Activated CD4-positive, alpha-beta memory T cell treated with anti-CD3 and anti-CD28 coated beads for 36 hours (primary cell): ENCODE measurements at regions not wholly inside any gene's neighbourhood (a gene's known extent, or its start where the extent isn't known, plus 50 kb on each side); places are given as distances from the start of the nearest gene placed in this dataset.

Experiments used
- CTCF ChIA-PET: fragments of 350-600 bp; sonication (Branson Sonifier 250); formaldehyde crosslinking; loops from one replicate; lab custom pipeline; 2021; ENCODE audit warnings: antibody characterized with exemption, inconsistent platforms; lab: Charles Lee
- POLR2A ChIA-PET: fragments of 350-600 bp; sonication (Branson Sonifier 250); formaldehyde crosslinking; loops from one replicate; lab custom pipeline; 2021; ENCODE audit warnings: antibody characterized with exemption; lab: Charles Lee
- DNase-seq: peaks from one replicate; pipeline ENCODE4 v3.0.0-alpha.2; 2020
- H3K27ac Mint-ChIP-seq: one replicate; pipeline ENCODE4 v1.8.0; 2021; ENCODE audit warnings: mixed read lengths
- H3K27me3 Mint-ChIP-seq: one replicate; pipeline ENCODE4 v1.8.0; 2021; ENCODE audit warnings: mixed read lengths
- H3K36me3 Mint-ChIP-seq: one replicate; pipeline ENCODE4 v1.8.0; 2021; ENCODE audit warnings: mixed read lengths
- H3K4me1 Mint-ChIP-seq: one replicate; pipeline ENCODE4 v1.8.0; 2021; ENCODE audit warnings: low read depth, mixed read lengths
- H3K4me3 Mint-ChIP-seq: one replicate; pipeline ENCODE4 v1.8.0; 2021; ENCODE audit warnings: mild to moderate bottlenecking, mixed read lengths
- H3K9me3 Mint-ChIP-seq: one replicate; pipeline ENCODE4 v1.8.0; 2021; ENCODE audit warnings: mixed read lengths
- intact Hi-C: fragments of 100-400 bp; cut with micrococcal nuclease; formaldehyde crosslinking; loops from one replicate; pipeline ENCODE4 v1.15.1; 2023

DNA sequence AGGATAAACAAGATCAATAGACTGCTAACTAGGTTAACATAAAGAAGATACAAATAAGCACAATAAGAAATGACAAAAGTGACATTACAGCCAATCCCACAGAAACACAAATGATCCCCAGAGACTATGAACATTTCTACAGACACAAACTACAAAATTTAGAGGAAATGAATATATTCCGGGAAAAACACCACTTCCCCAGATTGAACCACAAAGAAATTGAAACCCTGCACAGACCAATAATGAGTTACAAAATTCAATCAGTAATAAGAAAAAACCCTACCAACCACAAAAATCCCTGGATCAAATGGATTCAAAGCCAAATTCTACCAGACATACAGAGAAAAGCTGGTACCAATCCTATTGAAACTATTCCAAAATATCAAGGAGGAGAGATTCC, 232.4 kb upstream of the RBMS1 start:
- intact Hi-C loops = no loop called here
- ChIA-PET CTCF (no interaction called here), POLR2A (no interaction called here)
- peaks cover 8% of the 10 kb centered on the region for H3K9me3 Mint-ChIP-seq
- no peaks in the 10 kb centered on the region for H3K36me3 Mint-ChIP-seq
- H3K4me3 Mint-ChIP-seq = no peak overlapping the region
- no peak for DNase-seq
- H3K27ac Mint-ChIP-seq = no peak overlapping the region
- H3K27me3 Mint-ChIP-seq = peaks cover 7% of the 10 kb centered on the region
- H3K4me1 Mint-ChIP-seq = no peaks in the 10 kb centered on the region

- CTCF ChIA-PET = no interaction called here
- Mint-ChIP-seq H3K27ac (no peak overlapping the region), H3K4me3 (no peak overlapping the region), H3K9me3 (no peaks in the 10 kb centered on the region), H3K4me1 (no peaks in the 10 kb centered on the region), H3K36me3 (no peaks in the 10 kb centered on the region), H3K27me3 (peaks cover 7% of the 10 kb centered on the region)
- no peak for DNase-seq
- POLR2A ChIA-PET = no interaction called here
- intact Hi-C loops = no loop called here
These were observed 236.8 kb upstream of the RBMS1 start for GRCh38 chr2:160730296-160730995.

GRCh38 chr2:160731415-160731814, 237.8 kb upstream of the RBMS1 start:
- CTCF ChIA-PET = no interaction called here
- Mint-ChIP-seq H3K4me1 (no peaks in the 10 kb centered on the region), H3K27ac (no peak overlapping the region)

GRCh38 chr2:160731856-160732255, 238.2 kb upstream of the RBMS1 start:
- Mint-ChIP-seq H3K27me3 (peaks cover 2% of the 10 kb centered on the region), H3K4me3 (no peak overlapping the region), H3K36me3 (no peaks in the 10 kb centered on the region), H3K4me1 (no peaks in the 10 kb centered on the region), H3K9me3 (no peaks in the 10 kb centered on the region), H3K27ac (no peak overlapping the region)
- CTCF ChIA-PET = no interaction called here
- intact Hi-C loops = no loop called here
- DNase-seq = no peak
- POLR2A ChIA-PET = no interaction called here

More at GRCh38 chr2:160731415-160731814, 237.8 kb upstream of the RBMS1 start:
- POLR2A ChIA-PET = no interaction called here
- H3K36me3 Mint-ChIP-seq = no peaks in the 10 kb centered on the region
- H3K9me3 Mint-ChIP-seq = no peaks in the 10 kb centered on the region
- no peak for DNase-seq
- peaks cover 2% of the 10 kb centered on the region for H3K27me3 Mint-ChIP-seq
- H3K4me3 Mint-ChIP-seq = no peak overlapping the region
- intact Hi-C loops = no loop called here

DNA sequence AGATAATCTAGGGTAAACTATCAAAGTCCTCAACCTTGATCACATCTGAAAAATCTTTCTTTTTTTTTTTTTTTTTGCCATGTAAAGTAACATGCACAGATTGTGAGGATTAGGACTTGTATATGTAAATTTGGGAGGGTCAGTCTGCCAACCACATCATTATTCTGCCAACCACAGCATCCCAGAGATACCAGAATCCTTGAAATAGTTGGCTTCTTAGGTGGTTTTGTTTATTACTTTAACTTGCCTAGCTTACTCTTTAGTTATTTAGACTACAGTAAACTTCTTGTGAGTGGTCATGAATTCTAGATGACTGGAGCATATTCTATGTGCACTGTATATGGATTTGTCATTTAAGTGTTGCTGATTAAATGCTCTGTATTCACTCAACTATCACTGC, 242.1 kb upstream of the RBMS1 start:
- no peaks in the 10 kb centered on the region for H3K4me1 Mint-ChIP-seq

GRCh38 chr2:160736148-160737028, 242.8 kb upstream of the RBMS1 start:
- Mint-ChIP-seq H3K9me3 (no peaks in the 10 kb centered on the region), H3K36me3 (no peaks in the 10 kb centered on the region), H3K4me1 (no peaks in the 10 kb centered on the region), H3K4me3 (no peak overlapping the region), H3K27ac (no peak overlapping the region), H3K27me3 (no peaks in the 10 kb centered on the region)
- ChIA-PET CTCF (no interaction called here), POLR2A (no interaction called here)
- intact Hi-C loops = no loop called here
- no peak for DNase-seq

More for the DNA sequence above, 242.1 kb upstream of the RBMS1 start:
- no peak for DNase-seq
- ChIA-PET POLR2A (no interaction called here), CTCF (no interaction called here)
- H3K27ac Mint-ChIP-seq = no peak overlapping the region
- intact Hi-C loops = no loop called here
- H3K27me3 Mint-ChIP-seq = no peaks in the 10 kb centered on the region
- no peaks in the 10 kb centered on the region for H3K9me3 Mint-ChIP-seq
- H3K4me3 Mint-ChIP-seq = no peak overlapping the region
- H3K36me3 Mint-ChIP-seq = no peaks in the 10 kb centered on the region

DNA sequence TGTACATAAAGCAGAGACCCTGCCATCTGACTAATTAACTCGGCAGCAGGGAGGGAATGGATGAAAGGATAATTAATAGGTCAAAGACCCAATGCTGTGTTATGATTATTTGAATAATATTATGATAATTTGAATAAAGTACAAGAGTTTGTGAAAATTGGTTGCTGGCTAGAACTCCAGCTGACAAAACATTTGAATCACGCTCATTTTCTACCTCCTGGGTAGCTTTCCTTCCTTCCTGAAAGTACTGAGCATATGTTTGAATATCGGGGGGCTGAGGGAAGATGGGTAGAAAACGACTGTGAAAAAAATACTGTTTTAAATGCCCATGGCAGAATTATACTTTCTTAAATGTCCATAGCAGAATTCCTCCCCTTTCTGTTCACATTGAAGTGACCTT, 243.6 kb upstream of the RBMS1 start:
- CTCF ChIA-PET = no interaction called here
- no peaks in the 10 kb centered on the region for H3K4me1 Mint-ChIP-seq

DNA sequence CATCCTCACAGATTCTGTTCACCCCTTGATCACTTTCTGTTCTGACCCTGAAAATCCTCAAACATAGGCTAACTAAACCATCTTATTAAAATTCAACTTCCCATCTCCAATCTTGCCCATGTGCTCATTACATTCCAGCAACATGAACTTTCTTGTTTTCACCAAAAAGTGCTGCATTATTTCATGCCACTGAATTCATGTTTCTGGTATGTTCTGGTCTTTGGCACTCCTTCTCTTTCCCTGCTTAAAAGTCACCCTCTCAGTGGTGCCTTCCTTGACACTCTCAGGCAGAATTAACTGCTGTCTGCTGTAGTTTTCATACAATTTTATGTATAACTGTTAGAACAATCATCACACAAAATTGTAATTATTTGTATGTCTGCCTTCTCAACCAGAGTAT, 247.7 kb upstream of the RBMS1 start:
- H3K36me3 Mint-ChIP-seq = no peaks in the 10 kb centered on the region
- H3K27ac Mint-ChIP-seq = no peak overlapping the region
- ChIA-PET CTCF (no interaction called here), POLR2A (no interaction called here)
- no peaks in the 10 kb centered on the region for H3K4me1 Mint-ChIP-seq
- peaks cover 3% of the 10 kb centered on the region for H3K27me3 Mint-ChIP-seq
- DNase-seq = no peak
- no peak overlapping the region for H3K4me3 Mint-ChIP-seq
- intact Hi-C loops = no loop called here
- no peaks in the 10 kb centered on the region for H3K9me3 Mint-ChIP-seq

More for the DNA sequence above, 243.6 kb upstream of the RBMS1 start:
- H3K9me3 Mint-ChIP-seq = no peaks in the 10 kb centered on the region
- POLR2A ChIA-PET = no interaction called here
- intact Hi-C loops = no loop called here
- peaks cover 1% of the 10 kb centered on the region for H3K27me3 Mint-ChIP-seq
- no peak overlapping the region for H3K4me3 Mint-ChIP-seq
- H3K36me3 Mint-ChIP-seq = no peaks in the 10 kb centered on the region
- no peak overlapping the region for H3K27ac Mint-ChIP-seq
- DNase-seq = no peak

DNA sequence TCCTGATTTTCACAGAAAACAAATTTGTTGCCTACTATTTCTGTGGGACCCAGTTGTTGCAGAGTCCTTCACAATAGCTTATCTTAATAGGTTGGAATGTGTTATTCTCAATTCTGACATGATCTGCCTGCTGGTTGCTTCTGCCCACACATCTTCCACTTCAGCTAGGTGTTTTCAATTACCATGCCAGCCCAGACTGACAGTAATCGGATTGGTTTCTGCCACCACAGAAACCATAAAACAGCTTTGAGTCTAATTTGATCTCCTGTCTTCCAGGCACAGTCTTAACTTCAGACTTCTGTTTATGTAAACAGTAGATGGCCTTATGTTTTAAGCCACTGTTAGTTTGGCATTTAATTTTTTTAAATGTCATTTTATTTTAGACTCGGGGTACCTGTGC, 248.2 kb upstream of the RBMS1 start:
- no peak overlapping the region for H3K4me3 Mint-ChIP-seq
- H3K27me3 Mint-ChIP-seq = peaks cover 5% of the 10 kb centered on the region
- CTCF ChIA-PET = no interaction called here
- H3K4me1 Mint-ChIP-seq = no peaks in the 10 kb centered on the region
- intact Hi-C loops = no loop called here
- DNase-seq = no peak
- H3K9me3 Mint-ChIP-seq = no peaks in the 10 kb centered on the region
- no peaks in the 10 kb centered on the region for H3K36me3 Mint-ChIP-seq
- H3K27ac Mint-ChIP-seq = no peak overlapping the region
- POLR2A ChIA-PET = no interaction called here

DNA sequence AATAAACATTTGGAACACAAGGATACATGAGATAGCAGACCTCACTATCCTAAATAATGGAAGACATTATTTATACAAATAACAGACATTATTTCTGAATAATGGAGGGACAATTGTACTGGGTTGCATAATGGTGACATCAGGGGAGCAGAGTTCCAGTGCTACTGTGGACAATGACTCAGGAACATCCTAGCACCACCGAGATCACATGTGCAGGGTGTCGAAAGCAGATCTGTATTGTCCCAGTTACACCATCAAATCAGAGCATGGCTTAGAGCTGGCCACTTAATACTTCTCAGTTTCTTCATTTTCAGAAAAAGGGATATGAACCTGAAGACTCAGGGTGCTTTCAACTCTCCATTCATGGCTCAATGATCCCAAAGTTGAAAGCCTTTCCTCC, 249.1 kb upstream of the RBMS1 start:
- CTCF ChIA-PET = no interaction called here
- intact Hi-C loops = no loop called here
- no peak for DNase-seq
- H3K4me1 Mint-ChIP-seq = no peaks in the 10 kb centered on the region
- no peaks in the 10 kb centered on the region for H3K9me3 Mint-ChIP-seq
- H3K4me3 Mint-ChIP-seq = no peak overlapping the region
- POLR2A ChIA-PET = no interaction called here
- no peak overlapping the region for H3K27ac Mint-ChIP-seq
- H3K27me3 Mint-ChIP-seq = peaks cover 5% of the 10 kb centered on the region
- no peaks in the 10 kb centered on the region for H3K36me3 Mint-ChIP-seq

GRCh38 chr2:160747501-160748170, 254.0 kb upstream of the RBMS1 start:
- CTCF ChIA-PET = no interaction called here
- Mint-ChIP-seq H3K27me3 (peaks cover 6% of the 10 kb centered on the region), H3K9me3 (no peaks in the 10 kb centered on the region), H3K4me1 (peaks cover 2% of the 10 kb centered on the region), H3K4me3 (no peak overlapping the region), H3K36me3 (no peaks in the 10 kb centered on the region), H3K27ac (no peak overlapping the region)
- POLR2A ChIA-PET = no interaction called here
- intact Hi-C loops = no loop called here
- DNase-seq = no peak

GRCh38 chr2:160751021-160751420, 257.4 kb upstream of the RBMS1 start:
- POLR2A ChIA-PET = no interaction called here
- Mint-ChIP-seq H3K9me3 (peaks cover 14% of the 10 kb centered on the region), H3K27ac (no peak overlapping the region), H3K4me3 (no peak overlapping the region), H3K36me3 (no peaks in the 10 kb centered on the region), H3K4me1 (peaks cover 2% of the 10 kb centered on the region), H3K27me3 (peaks cover 4% of the 10 kb centered on the region)
- no peak for DNase-seq
- CTCF ChIA-PET = no interaction called here
- intact Hi-C loops = no loop called here
